Superior temporal gyrus (tissue), 1 donor: ENCODE measurements at regions not wholly inside any gene's neighbourhood (a gene's known extent, or its start where the extent isn't known, plus 50 kb on each side); places are given as distances from the start of the nearest gene placed in this dataset.

ENCODE experiments used
- DNase-seq: peaks from one replicate; pipeline ENCODE4 v3.0.0-alpha.2; 2016; ENCODE audit errors: extremely low spot score

DNA sequence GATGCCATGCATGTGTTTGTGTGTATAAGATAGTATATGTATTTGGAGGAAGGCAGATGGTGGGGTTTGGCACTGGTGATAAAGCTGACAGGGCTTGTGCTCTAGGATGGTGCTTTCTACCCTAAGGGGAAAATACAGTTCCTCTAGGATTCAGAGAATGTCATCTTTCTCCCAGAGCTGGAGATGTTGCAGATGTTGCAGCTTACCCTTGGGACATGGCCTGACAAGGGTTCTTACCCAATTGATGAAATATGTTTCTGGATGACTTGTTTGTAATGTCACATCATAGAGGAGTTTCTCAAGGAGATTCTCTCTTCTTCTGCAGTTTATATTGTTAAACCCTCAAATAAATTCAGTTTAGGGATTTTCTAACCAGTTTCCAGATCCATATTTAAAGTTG lies 52.5 kb upstream of the PITX2 start:
- no peak for DNase-seq

DNA sequence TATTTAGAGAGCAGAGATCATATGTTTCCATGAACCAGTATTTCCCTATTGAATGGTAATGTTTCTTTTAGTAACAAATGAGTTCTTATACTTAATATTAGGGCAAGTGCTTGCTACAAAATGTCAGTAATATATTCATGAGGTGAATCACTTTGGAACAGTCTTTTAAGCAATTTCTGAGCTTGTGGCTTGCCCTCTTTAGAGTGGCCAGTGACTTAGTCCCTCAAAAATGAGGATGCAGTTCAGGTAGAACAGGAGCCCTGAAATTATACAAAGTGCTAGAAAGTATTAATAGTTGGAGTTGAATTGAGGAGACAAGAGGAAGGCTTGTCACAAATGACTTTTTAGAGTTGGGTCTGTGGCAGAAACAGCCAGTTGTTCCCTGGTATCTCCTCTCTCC lies 53.4 kb upstream of the PITX2 start:
- no peak for DNase-seq

DNA sequence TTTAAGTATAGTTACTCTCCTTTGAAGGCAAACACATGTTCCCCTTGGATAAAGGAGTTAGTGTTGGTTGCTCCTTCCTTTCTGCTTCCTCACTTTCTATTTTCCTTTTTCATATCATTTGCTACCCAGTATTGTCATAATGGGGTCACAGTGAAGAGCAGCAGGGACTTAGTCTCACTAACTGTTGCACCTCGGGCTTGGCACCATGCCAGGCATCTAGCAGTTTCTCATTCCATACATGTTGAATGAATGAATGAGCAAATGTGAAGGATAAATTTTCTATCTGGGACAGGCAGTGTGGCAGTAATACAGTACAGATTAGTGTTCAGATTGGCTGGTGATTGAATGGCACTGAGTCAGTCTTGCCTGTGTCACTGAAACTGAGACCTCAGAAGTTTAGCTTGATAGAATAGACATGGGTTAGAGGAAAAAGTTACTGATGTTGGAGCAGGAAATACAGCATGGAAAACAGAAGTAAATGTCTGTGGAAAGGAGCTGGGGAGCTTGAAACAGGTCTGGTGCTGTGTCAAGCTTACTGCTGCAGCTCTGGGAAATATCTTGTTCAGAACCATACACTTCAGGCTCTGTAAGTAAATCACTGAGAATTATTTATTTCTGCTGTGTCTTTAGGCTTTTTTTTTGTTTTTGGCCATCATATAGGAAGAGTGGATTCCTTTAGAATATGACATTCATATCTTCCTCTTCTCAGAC lies 55.8 kb upstream of the PITX2 start:
- DNase-seq = no peak

DNA sequence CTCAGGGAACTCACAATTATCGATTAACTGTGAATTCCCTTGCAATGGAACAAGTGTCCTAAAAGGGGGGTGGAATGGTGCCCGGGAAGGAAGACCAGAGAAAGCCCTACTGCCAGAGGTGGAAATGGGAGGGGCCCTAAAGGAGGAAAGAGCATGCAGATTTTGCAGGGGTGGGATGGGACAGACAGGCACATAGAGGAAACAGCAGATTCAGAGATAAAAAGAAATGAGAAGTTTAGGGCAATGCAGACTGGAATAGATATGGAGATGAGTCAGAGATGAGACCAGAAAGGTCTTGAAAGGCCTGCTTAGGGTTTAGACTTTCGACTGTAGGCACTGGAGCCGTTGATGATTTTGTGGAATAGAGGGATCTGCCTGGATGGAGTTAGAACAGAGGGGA lies 57.4 kb upstream of the PITX2 start:
- DNase-seq = no peak

DNA sequence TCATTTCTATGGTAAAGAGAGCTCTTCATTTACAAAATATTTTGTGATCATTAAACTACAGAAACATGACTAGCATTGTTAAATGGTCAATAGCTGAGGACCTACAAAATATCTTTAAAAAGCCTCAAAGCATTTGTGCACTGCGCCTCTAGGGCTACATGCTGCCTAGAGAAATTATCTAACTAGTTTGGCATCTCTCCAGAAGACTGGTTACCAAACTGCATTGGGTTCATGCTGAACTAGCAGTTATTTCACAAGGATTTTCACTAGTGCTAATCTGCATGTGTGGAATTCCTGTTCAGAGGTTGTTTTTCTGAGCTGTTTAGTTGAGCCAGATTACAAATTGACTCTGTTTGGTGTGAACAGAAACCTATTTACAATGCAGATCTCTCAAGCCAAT lies 58.5 kb upstream of the PITX2 start:
- DNase-seq = no peak

DNA sequence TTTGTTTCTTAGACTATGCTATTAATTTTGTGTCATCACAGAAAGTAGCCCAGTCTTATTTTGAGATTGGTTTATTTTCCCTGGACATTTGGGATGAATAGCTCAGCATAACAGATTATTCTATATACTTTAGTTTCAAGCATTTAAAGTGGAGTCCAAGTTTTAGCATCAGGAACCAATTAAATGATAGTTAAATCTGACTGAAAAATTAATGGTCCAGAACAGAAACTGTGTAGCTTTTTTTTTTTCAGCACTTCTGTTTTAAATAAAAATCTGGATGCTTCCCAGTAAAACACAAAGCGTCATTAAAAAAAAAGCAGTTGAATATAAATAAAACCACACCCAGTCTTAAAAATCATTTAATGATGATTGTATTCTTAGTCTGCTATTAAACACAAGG lies 59.4 kb upstream of the PITX2 start:
- no peak for DNase-seq

DNA sequence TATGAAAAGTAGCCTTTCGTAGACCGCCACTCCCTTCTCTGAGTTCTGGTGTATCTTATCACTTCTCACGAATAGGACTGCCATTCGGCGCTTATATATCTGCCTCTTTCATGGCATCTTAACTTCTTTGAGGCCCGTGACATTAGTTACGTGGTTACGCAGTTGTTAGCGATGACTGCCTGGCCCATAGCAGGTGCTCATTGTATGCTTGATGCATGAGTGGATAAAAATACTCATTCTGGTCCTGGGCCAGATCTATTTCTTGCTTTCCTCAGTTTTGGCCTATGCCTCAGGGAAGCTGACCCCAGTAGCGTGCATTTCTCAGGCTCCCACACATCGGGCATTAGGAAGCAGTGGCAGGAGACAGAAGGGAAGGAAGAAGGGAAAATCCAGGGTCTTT lies 60.7 kb upstream of the PITX2 start:
- DNase-seq = no peak

DNA sequence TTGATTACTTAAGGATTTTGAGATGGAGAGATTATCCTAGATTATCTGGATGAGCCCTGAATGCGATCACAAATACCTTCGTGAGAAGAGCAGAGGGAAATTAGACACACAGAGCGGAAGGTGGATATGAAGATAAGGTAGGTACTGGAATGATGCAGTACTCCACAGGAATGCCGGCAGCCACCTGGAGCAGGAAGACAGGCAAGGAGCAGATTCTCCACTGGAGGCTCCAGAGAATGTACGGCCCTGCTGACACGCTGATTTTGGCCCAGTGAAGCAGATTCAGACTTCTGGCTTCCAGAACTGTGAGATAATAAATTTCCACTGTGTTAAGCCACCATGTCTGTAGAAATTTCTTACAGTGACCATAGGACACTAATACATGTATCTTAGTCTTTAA lies 79.4 kb upstream of the PITX2 start:
- DNase-seq = no peak

DNA sequence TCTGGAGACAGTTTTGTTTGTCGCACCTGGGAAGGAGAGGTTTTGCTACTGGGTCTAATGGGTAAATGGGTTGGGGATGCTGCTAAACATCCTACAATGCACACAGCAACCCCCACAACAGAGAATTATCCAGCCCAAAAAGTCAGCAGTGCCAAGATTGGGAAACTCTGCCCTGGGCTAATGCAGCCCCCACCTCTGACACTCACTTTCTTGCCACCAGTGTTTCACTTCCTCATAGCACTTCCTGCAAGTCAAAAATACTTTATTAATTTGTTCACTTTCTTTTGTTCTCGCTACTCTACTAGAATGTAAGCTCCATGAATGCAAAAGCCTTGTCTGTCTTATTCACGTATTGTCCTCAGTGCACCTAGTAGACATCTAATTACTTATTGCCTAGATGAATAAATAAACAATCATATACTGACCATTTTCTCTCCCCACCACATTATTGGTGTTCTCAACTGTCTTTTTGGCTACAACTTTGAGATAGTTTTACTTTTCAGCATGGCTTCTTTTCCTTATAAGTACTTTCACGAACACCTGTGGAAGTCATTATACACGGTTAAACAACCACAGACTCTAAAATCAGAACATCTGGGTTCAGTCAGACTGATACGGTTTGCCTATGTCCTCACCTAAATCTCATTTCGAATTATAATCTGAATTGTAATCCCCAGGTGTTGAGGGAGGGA lies 82.0 kb upstream of the PITX2 start:
- no peak for DNase-seq

DNA sequence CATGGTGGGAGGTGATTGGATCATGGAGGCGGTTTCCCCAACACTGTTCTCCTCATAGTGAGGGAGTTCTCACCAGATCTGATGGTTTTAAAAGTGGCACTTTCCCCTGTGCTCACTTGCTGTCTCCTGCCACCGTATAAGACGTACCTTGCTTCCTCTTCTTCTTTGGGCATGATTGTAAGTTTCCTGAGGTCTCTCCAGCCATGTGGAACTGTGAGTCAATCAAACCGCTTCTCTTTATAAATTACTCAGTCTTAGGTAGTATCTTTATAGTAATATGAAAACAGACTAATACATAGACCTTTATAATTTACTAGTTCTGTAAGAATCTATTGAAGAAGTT lies 82.5 kb upstream of the PITX2 start:
- DNase-seq = no peak

DNA sequence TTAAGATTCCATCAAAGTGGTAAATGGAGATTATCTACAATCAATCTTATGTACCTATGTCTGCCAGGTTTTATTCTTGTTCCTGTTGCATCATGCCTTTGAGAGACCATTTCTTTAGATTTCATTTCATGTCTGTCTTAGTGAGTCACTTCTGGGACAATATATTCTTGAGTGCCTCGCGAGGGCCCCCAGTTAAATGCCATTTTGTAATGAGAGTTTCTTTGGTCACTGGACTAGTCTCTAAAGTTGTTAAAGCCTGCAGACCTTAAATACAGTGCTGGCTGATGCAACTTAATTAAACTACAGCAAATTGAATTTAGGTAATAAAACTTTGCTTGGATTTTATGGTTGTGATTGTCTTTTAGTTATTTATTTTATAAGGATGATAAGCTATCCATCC lies 87.2 kb upstream of the PITX2 start:
- DNase-seq = no peak

DNA sequence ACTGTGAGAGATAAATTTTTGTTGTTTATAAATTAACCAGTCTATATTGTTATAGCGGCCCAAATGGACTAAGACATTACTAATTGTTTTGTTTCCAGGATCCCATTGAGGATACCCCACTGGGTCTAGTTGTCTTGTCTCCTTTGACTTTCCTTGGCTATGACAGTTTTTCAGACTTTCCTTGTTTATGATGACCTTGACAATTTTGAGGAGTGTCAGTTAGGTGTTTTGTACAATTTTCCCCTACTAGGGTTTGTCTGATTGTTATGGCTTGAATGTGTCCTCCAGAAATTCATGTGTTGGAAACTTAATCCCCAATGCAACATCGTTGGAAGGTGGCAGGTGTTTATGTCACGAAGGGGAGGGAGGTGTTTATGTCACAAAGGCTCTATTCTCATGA lies 89.6 kb upstream of the PITX2 start:
- no peak for DNase-seq

DNA sequence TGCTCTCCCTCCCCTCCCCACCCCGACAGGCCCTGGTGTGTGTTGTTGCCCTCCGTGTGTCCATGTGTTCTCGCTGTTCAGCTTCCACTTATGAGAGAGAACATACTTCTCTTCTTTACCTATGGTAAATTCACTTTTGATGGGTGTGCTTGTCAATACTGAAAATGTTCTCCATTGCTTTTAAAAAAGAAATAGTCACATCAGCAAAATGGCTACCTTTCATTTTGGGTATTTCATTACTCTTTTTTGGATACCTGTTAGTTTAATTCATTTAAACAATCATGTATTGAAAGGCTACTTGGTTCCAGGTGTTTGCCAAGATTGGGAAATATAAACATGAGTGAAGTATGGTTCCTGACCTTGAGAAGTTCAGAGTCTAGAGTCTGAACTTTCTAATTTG lies 107.4 kb upstream of the PITX2 start:
- no peak for DNase-seq

DNA sequence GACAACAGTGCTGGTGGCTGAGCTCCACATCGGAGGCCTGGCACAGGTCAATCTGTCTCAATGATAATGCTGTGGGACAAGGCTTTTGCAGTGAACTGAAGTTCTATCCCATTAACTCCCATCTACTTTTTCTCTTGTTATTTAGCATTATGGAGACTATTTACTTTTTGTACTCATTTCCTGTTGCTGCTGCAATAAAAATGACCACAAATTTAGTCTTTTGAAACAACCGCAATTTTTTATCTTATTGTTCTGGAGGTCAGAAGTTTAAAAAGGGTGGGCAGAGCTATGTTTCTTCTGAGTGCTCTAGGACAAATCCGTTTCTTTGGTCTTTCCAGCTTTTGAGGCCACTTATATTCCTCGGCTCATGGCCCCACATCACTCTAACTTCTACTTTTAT lies 111.0 kb upstream of the PITX2 start:
- DNase-seq = no peak

DNA sequence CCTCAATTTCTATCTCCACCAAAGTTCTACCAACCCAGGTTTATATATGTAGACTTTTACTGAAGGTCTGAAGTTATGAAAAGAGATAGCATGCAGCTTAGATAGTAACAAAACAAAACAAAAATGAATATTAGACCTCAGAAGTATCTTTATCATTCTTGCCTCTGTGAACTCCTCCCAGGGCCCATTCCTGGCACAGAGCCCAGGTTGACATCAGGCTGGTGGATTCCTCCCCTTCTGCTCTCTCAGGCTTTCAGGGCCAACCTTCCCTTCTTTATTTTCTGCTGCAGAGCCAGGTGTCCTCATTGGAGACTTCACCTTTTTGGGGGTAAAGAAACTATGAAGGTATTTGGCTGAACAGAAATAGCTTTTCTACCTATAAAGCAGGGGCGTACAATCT lies 112.8 kb upstream of the PITX2 start:
- no peak for DNase-seq

DNA sequence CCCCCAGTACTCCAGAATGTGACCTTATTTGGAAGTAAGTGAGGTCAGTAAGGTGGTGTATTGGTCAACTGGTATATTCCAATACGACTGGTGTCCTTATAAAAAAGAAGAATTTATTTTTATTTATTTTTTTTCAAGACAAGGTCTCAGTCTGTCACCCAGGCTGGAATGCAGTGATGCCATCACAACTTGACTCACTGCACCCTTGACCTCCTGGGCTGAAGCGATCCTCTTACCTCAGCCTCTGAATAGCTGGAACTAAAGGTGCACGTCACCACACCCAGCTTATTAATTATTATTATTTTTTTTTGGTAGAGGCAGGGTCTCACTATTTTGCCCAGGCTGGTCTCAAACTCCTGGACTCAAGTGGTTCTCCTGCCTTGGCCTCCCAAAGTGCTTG lies 115.1 kb upstream of the PITX2 start:
- no peak for DNase-seq

DNA sequence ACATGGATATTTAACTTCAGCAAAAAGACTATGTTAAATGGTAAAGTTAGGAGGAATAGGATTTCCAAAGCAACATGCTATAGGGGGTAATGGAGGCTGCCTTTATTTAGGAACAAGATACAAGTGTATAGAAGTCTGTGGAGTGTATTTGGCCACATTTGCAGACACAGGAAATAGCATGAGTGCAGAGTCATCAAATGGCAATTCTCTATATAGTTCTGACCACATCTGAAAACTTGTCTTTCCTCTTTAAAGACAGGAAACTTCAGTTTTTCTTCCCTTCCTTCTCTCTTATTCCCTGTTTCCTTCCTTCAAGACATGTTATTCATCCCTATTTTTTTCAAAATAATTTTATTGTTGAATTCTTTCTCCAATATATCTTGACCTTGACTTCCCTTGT lies 119.3 kb upstream of the PITX2 start:
- no peak for DNase-seq

DNA sequence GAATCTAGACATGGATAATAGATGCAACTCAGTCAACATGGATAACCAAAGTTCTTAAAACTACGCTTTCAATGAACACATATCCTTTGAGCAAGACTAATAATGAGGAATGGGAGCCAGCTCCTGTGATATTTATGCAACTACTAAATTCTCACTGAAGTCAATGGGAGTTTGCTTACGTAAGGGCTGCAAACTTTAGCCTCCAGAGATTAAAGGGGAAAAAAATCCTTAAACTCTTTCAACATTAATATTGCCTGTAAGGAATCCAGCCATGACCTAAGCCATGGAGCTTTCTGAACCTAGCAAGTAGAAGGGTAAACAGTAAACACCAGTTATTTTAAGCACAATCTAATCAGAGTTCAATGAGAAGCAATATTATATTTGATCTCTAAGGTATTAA lies 125.2 kb upstream of the PITX2 start:
- DNase-seq = no peak

DNA sequence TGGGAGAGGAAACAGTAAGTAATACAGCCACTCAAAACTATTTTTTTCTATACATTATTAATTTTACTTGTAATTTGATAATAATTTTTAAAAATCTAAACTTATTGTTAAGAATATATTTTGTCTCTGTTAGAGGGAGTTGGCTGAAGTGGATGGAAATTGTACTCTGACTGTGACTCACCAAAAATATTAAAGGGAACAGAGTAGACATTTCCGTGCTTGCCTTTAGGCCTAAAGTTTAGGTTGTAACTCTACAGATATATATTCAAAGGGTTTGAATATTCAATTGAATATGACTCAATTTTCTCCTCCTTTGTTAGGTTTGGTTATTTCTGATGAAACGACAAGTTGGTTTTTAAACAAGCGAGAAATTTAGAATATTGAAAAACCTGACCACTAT lies 128.3 kb upstream of the PITX2 start:
- DNase-seq = no peak

DNA sequence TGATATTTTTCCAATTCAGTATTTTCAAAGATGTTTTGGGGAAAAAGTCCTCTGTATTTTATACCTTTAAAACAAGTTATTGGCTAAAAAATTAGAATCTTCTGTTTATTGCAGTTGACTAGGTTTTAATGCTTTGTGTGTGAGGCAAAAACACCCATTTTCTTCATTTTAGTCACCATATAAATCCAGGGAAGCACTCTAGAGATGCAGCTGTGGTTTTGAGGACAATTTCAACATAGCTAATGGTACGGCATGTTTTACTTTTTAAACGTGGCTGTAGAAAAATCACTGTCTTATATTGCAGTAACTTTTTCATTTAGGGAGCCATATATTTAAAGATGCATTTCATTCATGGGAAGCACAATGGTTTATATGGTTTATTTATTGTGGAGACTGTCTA lies 129.1 kb upstream of the PITX2 start:
- no peak for DNase-seq

DNA sequence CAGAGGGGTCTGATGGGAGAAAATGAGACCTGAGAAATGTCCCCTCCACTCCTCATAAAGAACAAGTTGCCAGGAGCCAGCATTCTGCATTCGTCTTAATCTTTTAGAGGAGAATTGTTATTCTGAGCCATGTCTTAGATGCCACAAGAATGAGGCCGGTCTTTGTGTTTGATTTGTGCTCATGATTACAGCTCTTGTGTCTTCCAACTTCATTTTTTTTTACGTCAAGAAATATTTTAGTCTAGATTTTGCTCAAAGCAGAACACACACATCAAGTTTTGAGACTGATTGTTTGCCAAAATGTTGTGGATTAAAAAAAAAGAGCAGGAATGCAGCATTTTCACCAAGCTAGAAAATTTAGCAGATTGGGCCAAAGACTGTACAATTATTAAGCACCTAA lies 130.6 kb upstream of the PITX2 start:
- no peak for DNase-seq

DNA sequence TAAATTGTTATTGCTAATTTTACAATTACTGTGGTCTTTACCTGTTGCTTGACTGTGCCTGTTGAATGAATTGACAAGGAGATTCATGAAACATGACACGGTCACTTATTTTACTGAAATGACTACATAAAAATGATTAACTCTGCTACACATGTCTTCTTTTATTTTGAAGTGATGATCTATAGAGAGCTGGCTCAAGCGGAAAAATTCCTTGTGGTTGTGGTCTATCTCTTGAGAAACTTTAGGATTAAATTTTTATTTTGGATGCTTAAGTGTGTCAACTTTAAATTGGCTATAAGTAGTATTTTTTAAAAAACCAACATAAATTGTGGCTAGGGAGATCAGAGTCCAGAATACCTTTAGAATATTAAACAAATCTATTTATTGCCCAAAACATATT lies 131.8 kb upstream of the PITX2 start:
- no peak for DNase-seq

DNA sequence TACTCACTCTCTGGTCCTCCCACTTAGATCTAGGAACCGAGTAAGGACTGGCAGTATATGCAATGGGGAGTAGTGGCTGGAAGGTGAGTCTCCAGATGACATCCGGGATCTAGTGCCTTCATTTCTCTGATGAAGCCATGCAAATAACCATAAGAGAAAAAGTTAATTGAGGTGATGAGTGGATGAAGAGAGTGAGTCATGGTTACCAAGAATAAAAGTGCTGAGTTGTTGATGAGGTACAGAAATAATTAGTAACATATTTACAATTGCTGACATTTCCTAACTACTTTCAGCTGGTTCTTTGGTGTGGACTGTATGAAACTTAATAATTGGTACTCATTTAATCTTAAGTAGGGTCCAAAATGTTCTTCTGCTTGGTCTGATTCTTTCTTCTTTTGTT lies 146.7 kb upstream of the PITX2 start:
- DNase-seq = no peak

DNA sequence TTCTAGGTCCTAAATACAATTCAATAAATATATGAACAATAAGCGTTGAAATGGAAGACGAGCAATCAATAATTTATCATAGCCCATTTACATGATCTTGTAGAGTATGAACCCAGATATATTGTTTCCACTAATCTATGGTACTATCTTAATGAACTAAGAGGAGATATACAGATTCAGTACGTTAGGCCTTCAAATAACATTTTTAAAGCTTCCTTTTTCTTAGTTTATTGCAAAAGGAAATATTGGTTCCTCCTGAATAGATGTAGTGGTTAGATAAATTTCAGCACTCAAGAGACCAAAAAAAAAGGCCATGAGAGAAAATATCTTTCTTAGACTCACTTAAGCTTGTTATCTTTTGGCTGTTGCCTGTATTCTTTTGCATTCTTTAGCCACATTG lies 147.5 kb upstream of the PITX2 start:
- no peak for DNase-seq
